Retinal pigment epithelial cell (primary cell): ENCODE measurements at regions not wholly inside any gene's neighbourhood (a gene's known extent, or its start where the extent isn't known, plus 50 kb on each side); places are given as distances from the start of the nearest gene placed in this dataset.

Experiments used
- DNase-seq: peaks from one replicate; pipeline ENCODE4 v3.0.0-alpha.2; 2010; ENCODE audit warnings: low read depth
- H3K4me3 ChIP-seq: 2 replicates; pipeline ENCODE4 v1.5.1; 2011; ENCODE audit warnings: mild to moderate bottlenecking, low read length, control low read depth, moderate library complexity
- CTCF ChIP-seq: conservative IDR thresholded peaks from 2 replicates; pipeline ENCODE4 v1.5.1; 2011; ENCODE audit warnings: low read depth, low read length, control low read depth, inconsistent platforms

DNA sequence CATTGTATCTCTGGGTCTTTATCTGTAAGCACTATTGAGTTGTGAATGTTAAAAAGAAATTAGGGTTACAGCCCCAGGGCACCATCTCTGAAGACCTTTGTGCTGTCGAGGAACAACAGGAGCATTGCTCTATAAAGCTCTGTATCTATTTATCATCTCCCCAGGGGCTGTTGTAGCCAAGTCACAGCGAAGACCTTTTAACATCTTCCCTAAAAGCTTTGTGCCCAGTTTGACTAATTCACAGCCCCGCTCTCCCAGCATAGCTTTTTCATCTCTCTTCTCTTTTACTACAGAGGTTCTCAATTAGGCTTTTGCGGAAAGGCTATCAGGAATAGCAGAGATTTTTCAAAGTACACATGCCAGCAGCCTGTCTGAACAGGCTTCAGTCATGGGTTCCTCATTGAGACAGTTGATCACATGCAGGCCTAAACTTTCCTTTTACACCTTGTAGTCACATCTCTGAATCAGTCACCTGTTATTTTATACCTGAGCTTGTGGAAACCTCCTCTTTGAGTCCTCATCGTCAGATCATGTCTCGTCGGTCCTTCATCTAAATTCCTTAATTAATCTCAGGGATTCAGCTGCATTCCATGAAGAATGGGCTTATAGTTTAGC, 140.5 kb downstream of the NPR3 start:
- no peak overlapping the region for H3K4me3 ChIP-seq
- DNase-seq, result no peak
- no peak for TF ChIP-seq CTCF

GRCh38 chr5:32852535-32852934, 141.4 kb downstream of the NPR3 start:
- DNase-seq, result peak; percentile 41
- no peak overlapping the region for H3K4me3 ChIP-seq
- TF ChIP-seq CTCF, result peak; percentile 59

DNA sequence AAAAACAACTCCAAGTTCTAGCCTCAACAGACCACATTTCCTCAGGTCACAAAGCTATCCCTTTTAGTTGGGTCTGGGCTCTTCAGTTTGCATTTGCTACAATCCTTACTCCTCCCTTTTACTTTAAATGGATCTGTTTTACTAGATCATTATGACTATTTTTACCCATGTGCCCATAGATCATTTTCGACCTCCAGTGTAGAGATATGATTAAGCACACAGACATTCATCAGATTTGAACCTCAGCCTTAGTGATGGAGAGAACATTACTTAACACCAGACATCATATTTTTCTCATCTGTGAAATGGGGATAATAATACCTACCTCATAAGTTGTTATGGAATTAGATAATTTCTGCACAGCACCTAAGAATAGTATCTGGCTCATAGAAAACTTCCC, 141.9 kb downstream of the NPR3 start:
- no peak for TF ChIP-seq CTCF
- H3K4me3 ChIP-seq, result no peak overlapping the region
- DNase-seq, result no peak

- no peak for TF ChIP-seq CTCF
- no peak overlapping the region for H3K4me3 ChIP-seq
- DNase-seq, result no peak
These were observed 143.4 kb downstream of the NPR3 start for GRCh38 chr5:32854473-32854872.

DNA sequence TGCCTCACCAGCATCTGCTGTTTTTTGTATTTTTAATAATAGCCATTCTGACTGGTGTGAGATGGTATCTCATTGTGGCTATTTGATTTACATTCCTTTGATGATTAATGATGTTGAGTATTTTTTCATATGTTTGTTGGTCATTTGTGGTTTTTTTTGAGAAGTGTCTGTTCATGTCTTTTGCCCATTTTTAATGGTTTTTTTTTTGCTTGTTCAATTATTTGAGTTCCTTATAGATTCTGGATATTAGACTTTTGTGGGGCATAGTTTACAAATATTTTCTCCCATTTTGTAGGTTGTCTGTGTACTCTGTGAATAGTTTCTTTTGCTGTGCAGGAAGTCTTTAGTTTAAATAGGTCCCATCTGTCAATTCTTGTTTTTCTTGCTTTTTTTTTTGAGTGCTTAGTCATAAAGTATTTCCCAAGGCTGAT, 148.1 kb downstream of the NPR3 start:
- no peak overlapping the region for H3K4me3 ChIP-seq
- no peak for TF ChIP-seq CTCF
- DNase-seq, result no peak

DNA sequence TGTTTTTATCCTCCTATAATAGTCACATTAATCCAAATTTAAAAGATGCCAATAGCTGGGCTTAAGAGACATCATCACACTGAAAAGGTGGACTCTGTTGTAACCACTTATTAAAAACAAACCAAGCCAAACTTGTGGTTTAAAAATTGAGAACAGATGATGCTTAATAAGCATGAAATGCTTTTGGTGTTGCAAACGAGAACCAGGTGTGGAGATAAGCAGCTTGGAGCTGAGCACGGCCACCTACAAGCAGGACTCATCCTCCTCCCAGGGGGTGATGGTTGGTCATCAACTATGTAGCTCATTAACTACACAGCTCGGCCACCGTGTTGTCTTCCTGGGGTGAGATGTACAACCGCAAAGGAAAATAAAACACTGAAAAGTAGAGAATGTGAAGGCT, 154.4 kb downstream of the NPR3 start:
- H3K4me3 ChIP-seq, result no peak overlapping the region
- TF ChIP-seq CTCF, result no peak
- DNase-seq, result no peak

DNA sequence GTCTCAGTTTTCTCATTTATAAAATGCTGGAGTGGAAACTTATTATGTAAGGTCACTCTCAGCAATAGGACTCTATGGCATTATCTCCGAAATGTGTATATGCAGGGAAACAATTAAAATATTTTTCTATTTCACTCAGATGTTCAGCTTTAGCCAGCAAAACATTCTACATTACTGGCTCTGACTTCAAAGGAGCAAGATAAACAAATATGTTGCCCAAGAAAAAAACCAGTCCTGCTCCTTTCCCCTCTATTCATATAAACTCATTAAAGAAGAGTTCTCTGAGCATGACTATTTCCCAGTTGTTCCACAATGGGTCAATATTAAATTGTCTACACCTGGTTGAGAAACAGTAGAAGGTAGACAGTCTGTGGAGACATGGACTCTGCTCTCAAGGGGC, 155.0 kb downstream of the NPR3 start:
- no peak overlapping the region for H3K4me3 ChIP-seq
- DNase-seq, result no peak
- TF ChIP-seq CTCF, result no peak
